ENCODE measurements at regions not wholly inside any gene's neighbourhood (a gene's known extent, or its start where the extent isn't known, plus 50 kb on each side); places are given as distances from the start of the nearest gene placed in this dataset.

DNA sequence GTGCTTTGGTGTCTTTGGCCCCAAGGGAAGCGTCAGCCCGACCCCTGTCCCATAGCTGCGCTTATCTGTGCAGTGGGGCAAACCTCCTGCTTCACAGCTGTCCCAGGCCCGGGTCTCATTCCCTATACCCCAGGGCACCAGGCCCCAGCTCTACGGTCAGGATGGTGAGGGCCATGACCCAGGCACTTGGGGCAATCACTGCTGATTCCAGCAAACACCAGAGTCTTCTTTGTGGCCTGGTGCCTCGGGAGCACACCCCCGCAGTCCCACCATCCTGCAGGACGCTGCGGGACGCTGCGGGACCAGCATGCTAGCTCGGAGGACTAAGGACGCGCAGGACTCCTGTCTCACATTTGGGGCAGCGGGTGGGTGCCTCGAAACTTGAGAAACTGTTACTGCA lies 116.9 kb upstream of the HDAC4 start:
- ATAC-seq (no peak), DNase-seq (peak in 1 of 5 donors; percentile 49)
- peaks cover 0 to 8% (median 0%) of the 10 kb centered on the region in 9 donors for H3K27me3 ChIP-seq
- H3K4me1 ChIP-seq, result peaks cover 0 to 21% (median 0%) of the 10 kb centered on the region in 12 donors
- intact Hi-C loops (cut with DNase I), result no loop called here
- no peaks in the 10 kb centered on the region for H3K36me3 ChIP-seq
- no peak overlapping the region for H3K27ac ChIP-seq
- TF ChIP-seq POLR2A (IDR thresholded peaks at IDR 0.05), result no peak
- TF ChIP-seq, protein P1, sequence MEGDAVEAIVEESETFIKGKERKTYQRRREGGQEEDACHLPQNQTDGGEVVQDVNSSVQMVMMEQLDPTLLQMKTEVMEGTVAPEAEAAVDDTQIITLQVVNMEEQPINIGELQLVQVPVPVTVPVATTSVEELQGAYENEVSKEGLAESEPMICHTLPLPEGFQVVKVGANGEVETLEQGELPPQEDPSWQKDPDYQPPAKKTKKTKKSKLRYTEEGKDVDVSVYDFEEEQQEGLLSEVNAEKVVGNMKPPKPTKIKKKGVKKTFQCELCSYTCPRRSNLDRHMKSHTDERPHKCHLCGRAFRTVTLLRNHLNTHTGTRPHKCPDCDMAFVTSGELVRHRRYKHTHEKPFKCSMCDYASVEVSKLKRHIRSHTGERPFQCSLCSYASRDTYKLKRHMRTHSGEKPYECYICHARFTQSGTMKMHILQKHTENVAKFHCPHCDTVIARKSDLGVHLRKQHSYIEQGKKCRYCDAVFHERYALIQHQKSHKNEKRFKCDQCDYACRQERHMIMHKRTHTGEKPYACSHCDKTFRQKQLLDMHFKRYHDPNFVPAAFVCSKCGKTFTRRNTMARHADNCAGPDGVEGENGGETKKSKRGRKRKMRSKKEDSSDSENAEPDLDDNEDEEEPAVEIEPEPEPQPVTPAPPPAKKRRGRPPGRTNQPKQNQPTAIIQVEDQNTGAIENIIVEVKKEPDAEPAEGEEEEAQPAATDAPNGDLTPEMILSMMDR (IDR thresholded peaks at IDR 0.05), result no peak
- no peak overlapping the region for H3K4me3 ChIP-seq
- WGBS, 4 donors, result 92 to 96% (median 95%) methylated on average over 4 to 16 of the region's 16 CpGs
- no peaks in the 10 kb centered on the region for H3K9me3 ChIP-seq

GRCh38 chr2:239516954-239517305 lies 116.1 kb upstream of the HDAC4 start:
- Histone ChIP-seq H3K4me3 (no peak overlapping the region), H3K27me3 (peaks cover 0 to 8% (median 0%) of the 10 kb centered on the region in 9 donors), H3K36me3 (no peaks in the 10 kb centered on the region), H3K27ac (no peak overlapping the region), H3K4me1 (peaks cover 0 to 15% (median 0%) of the 10 kb centered on the region in 12 donors), H3K9me3 (no peaks in the 10 kb centered on the region)
- TF ChIP-seq, protein P1 (IDR thresholded peaks at IDR 0.05), result no peak
- no peak for TF ChIP-seq POLR2A (IDR thresholded peaks at IDR 0.05)
- no peak for ATAC-seq
- peak in 1 of 5 donors; percentile 1 for DNase-seq
- WGBS, 4 donors, result 78 to 87% (median 81%) methylated on average over 9 to 11 of the region's 11 CpGs
- intact Hi-C loops (cut with DNase I), result no loop called here

- H3K27me3 ChIP-seq, result peaks cover 0 to 8% (median 0%) of the 10 kb centered on the region in 9 donors
- H3K4me3 ChIP-seq, result no peak overlapping the region
- intact Hi-C loops (cut with DNase I), result no loop called here
- no peaks in the 10 kb centered on the region for H3K36me3 ChIP-seq
- TF ChIP-seq POLR2A (IDR thresholded peaks at IDR 0.05), result no peak
- TF ChIP-seq, protein P1 (IDR thresholded peaks at IDR 0.05), result no peak
- 78 to 81% (median 80%) methylated on average over 8 to 13 of the region's 13 CpGs for WGBS, 4 donors
- no peaks in the 10 kb centered on the region for H3K9me3 ChIP-seq
- DNase-seq (no peak), ATAC-seq (no peak)
- peaks cover 0 to 10% (median 0%) of the 10 kb centered on the region in 12 donors for H3K4me1 ChIP-seq
- H3K27ac ChIP-seq, result no peak overlapping the region
Measured at GRCh38 chr2:239516286-239516953, 115.6 kb upstream of the HDAC4 start.

DNA sequence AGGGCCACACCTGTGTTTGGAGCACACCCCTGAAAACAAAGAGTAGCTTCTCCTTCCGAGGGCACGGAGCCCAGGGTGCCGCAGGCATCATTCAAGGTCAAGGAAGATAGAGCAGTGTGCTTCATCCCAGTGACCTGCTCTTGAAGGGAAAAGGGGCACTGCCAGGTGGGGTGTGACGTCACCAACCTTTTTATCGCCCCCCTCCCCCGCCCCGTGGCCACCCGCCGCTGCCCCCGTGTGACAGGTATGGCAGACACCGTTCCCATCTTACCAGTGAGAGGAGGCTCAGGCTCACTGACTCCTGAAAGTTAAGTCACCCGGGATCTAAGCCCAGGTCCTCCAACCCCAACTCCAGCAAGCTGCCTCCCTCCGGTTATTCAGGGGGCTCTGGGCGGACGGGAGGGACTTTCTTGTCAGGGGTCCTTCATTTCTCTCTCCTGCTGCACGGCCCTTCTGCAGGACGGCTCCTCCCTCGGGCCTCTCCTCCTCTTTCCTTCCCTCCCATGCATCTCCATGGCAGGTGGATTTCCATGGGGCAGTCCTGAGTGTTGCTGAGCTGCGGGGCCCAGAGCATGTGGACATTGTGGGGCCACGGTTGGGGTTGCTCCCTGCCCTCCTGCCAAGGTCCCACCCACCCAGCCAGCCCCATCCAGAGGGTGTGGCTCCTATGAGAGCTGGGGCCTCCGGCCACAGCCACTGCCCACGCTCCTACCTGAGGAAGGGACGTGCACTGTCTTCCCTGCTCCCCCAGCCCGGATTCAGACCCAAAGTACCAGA lies 114.1 kb upstream of the HDAC4 start:
- no peak for TF ChIP-seq POLR2A (IDR thresholded peaks at IDR 0.05)
- Histone ChIP-seq H3K9me3 (no peaks in the 10 kb centered on the region), H3K27ac (no peak overlapping the region), H3K36me3 (no peaks in the 10 kb centered on the region), H3K27me3 (peaks cover 0 to 8% (median 0%) of the 10 kb centered on the region in 9 donors), H3K4me3 (no peak overlapping the region), H3K4me1 (peaks cover 0 to 8% (median 0%) of the 10 kb centered on the region in 12 donors)
- ATAC-seq, result no peak
- DNase-seq, result no peak
- WGBS, 4 donors, result 68 to 79% (median 75%) methylated on average over 19 to 24 of the region's 24 CpGs
- intact Hi-C loops (cut with DNase I), result no loop called here
